Keratinocyte (primary cell): ENCODE measurements at regions not wholly inside any gene's neighbourhood (a gene's known extent, or its start where the extent isn't known, plus 50 kb on each side); places are given as distances from the start of the nearest gene placed in this dataset.
A peak's percentile ranks its signal among the peaks of the same experiment; 100 is the strongest.

ENCODE experiments used
- DNase-seq: peaks from one replicate; pipeline ENCODE4 v3.0.0-alpha.2; 2011; ENCODE audit warnings: low read depth, missing footprints, low spot score
- FAIRE-seq: peaks from 2 replicates; lab custom pipeline; 2011; peaks lifted over from hg19 to GRCh38; lab: Jason Lieb, UNC
- H2AFZ ChIP-seq: 2 replicates; pipeline ENCODE4 v1.6.0; 2012; ENCODE audit warnings: low read length, control low read depth, inconsistent platforms; ENCODE audit not compliant: control insufficient read depth
- H3K27ac ChIP-seq: 2 replicates; pipeline ENCODE4 v1.5.1; 2011; ENCODE audit warnings: low read length; ENCODE audit not compliant: control insufficient read depth, insufficient read depth
- H3K27me3 ChIP-seq: 3 replicates; pipeline ENCODE4 v1.6.0; 2011; ENCODE audit warnings: low read length; ENCODE audit not compliant: control insufficient read depth, insufficient read depth; ENCODE audit errors: extremely low read depth
- H3K36me3 ChIP-seq, 2 experiments: 2 replicates in 1 of 2; 3 replicates in 1 of 2; pipeline ENCODE4 v1.5.1; 2011; ENCODE audit warnings: low read length in 2 of 2, mild to moderate bottlenecking in 1 of 2; ENCODE audit not compliant: control insufficient read depth in 2 of 2, insufficient read depth in 2 of 2; ENCODE audit errors: extremely low read depth in 1 of 2
- H3K4me1 ChIP-seq: 3 replicates; pipeline ENCODE4 v1.5.1; 2011; ENCODE audit warnings: low read length; ENCODE audit not compliant: control insufficient read depth, insufficient read depth; ENCODE audit errors: extremely low read depth
- H3K4me2 ChIP-seq: 3 replicates; pipeline ENCODE4 v1.6.0; 2011; ENCODE audit warnings: low read depth, low read length; ENCODE audit not compliant: control insufficient read depth, insufficient read depth; ENCODE audit errors: extremely low read depth
- H3K4me3 ChIP-seq, 3 experiments: fragments of 200-600 bp in 1 of 3; sonication (generic) in 1 of 3; 2 replicates in 2 of 3; 3 replicates in 1 of 3; pipeline ENCODE4 v1.5.1; 2011 to 2016; ENCODE audit warnings: low read length in 3 of 3, mild to moderate bottlenecking in 3 of 3, control low read depth in 2 of 3, inconsistent platforms in 1 of 3, low read depth in 1 of 3, mixed read lengths in 1 of 3, mixed run types in 1 of 3, moderate library complexity in 1 of 3; ENCODE audit not compliant: control insufficient read depth in 2 of 3, insufficient read depth in 2 of 3; ENCODE audit errors: extremely low read depth in 1 of 3
- H3K79me2 ChIP-seq: 2 replicates; pipeline ENCODE4 v1.6.0; 2012; ENCODE audit warnings: low read length; ENCODE audit not compliant: control insufficient read depth, insufficient read depth
- H3K9ac ChIP-seq: 3 replicates; pipeline ENCODE4 v1.6.0; 2011; ENCODE audit warnings: low read length; ENCODE audit not compliant: control insufficient read depth, insufficient read depth; ENCODE audit errors: extremely low read depth
- H3K9me1 ChIP-seq: 3 replicates; pipeline ENCODE4 v1.6.0; 2011; ENCODE audit warnings: low read length; ENCODE audit not compliant: control insufficient read depth, insufficient read depth; ENCODE audit errors: extremely low read depth
- H3K9me3 ChIP-seq: 2 replicates; pipeline ENCODE4 v1.5.1; 2012; ENCODE audit warnings: low read depth, low read length; ENCODE audit not compliant: control insufficient read depth
- H4K20me1 ChIP-seq: 3 replicates; pipeline ENCODE4 v1.6.0; 2011; ENCODE audit warnings: low read length; ENCODE audit not compliant: control insufficient read depth, insufficient read depth; ENCODE audit errors: extremely low read depth
- EZH2 ChIP-seq: IDR thresholded peaks from one replicate; pipeline ENCODE4 v1.6.1; 2012; ENCODE audit warnings: inconsistent platforms, mild to moderate bottlenecking, low read length, moderate library complexity
- dilution Hi-C: fragments of 300-500 bp; cut with MboI; formaldehyde crosslinking; loops from one replicate; pipeline ENCODE4 v1.7.0; 2020; ENCODE audit warnings: low sequenced_read_pairs; ENCODE audit not compliant: extremely low pct_ligation_motif_present
- TF ChIP-seq, protein P1 (sequence below), 3 experiments: IDR thresholded peaks in 1 of 3; conservative IDR thresholded peaks in 1 of 3; optimal IDR thresholded peaks in 1 of 3; 2 replicates in 2 of 3; 3 replicates in 1 of 3; pipeline versions ENCODE3 to v1.5.1; 2011; ENCODE audit warnings: low read length in 3 of 3, mild to moderate bottlenecking in 3 of 3, moderate library complexity in 2 of 3, control low read depth in 1 of 3, inconsistent platforms in 1 of 3; ENCODE audit not compliant: insufficient read depth in 2 of 3; ENCODE audit errors: extremely low read depth in 1 of 3

- Histone ChIP-seq H3K9ac (no peak overlapping the region), H4K20me1 (no peaks in the 10 kb centered on the region), H3K9me1 (peaks cover 2% of the 10 kb centered on the region), H3K4me1 (peaks cover 21% of the 10 kb centered on the region), H3K27ac (no peak overlapping the region), H3K79me2 (no peaks in the 10 kb centered on the region), H3K9me3 (no peaks in the 10 kb centered on the region), H2AFZ (no peak overlapping the region), H3K4me2 (no peak overlapping the region), H3K27me3 (no peaks in the 10 kb centered on the region), H3K4me3 (no peak overlapping the region), H3K36me3 (no peaks in the 10 kb centered on the region)
- DNase-seq (no peak), FAIRE-seq (no peak)
- no peak for TF ChIP-seq EZH2
- TF ChIP-seq, protein P1, sequence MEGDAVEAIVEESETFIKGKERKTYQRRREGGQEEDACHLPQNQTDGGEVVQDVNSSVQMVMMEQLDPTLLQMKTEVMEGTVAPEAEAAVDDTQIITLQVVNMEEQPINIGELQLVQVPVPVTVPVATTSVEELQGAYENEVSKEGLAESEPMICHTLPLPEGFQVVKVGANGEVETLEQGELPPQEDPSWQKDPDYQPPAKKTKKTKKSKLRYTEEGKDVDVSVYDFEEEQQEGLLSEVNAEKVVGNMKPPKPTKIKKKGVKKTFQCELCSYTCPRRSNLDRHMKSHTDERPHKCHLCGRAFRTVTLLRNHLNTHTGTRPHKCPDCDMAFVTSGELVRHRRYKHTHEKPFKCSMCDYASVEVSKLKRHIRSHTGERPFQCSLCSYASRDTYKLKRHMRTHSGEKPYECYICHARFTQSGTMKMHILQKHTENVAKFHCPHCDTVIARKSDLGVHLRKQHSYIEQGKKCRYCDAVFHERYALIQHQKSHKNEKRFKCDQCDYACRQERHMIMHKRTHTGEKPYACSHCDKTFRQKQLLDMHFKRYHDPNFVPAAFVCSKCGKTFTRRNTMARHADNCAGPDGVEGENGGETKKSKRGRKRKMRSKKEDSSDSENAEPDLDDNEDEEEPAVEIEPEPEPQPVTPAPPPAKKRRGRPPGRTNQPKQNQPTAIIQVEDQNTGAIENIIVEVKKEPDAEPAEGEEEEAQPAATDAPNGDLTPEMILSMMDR (optimal IDR thresholded peaks at IDR 0.05 in 1 of 3, IDR thresholded peaks at IDR 0.05 in 1 of 3, conservative IDR thresholded peaks at IDR 0.05 in 1 of 3; ENCODE audit: extremely low read depth in 1 of 3, insufficient read depth in 2 of 3, low read length in 3 of 3) = no peak
- dilution Hi-C loops = no loop called here
Measured at GRCh38 chr9:86768020-86768419, 179.3 kb downstream of the GAS1 start.

GRCh38 chr9:86767373-86767772 is 179.9 kb downstream of the GAS1 start:
- Histone ChIP-seq H3K79me2 (no peaks in the 10 kb centered on the region), H3K9me1 (peaks cover 2% of the 10 kb centered on the region), H3K36me3 (no peaks in the 10 kb centered on the region), H3K9ac (peak overlapping the region; percentile 6), H3K4me2 (peak overlapping the region; percentile 52), H3K4me1 (peaks cover 21% of the 10 kb centered on the region), H4K20me1 (no peaks in the 10 kb centered on the region), H3K27me3 (no peaks in the 10 kb centered on the region), H3K9me3 (no peaks in the 10 kb centered on the region), H2AFZ (peak overlapping the region; percentile 8), H3K27ac (peak overlapping the region; percentile 40), H3K4me3 (no peak overlapping the region)
- dilution Hi-C loops = no loop called here
- FAIRE-seq (no peak), DNase-seq (no peak)
- TF ChIP-seq, protein P1 (optimal IDR thresholded peaks at IDR 0.05 in 1 of 3, IDR thresholded peaks at IDR 0.05 in 1 of 3, conservative IDR thresholded peaks at IDR 0.05 in 1 of 3; ENCODE audit: extremely low read depth in 1 of 3, insufficient read depth in 2 of 3, low read length in 3 of 3) = no peak
- TF ChIP-seq EZH2 = no peak
